MM.1S (cell line): ENCODE measurements at regions not wholly inside any gene's neighbourhood (a gene's known extent, or its start where the extent isn't known, plus 50 kb on each side); places are given as distances from the start of the nearest gene placed in this dataset.

ENCODE experiments used
- DNase-seq: peaks from one replicate; pipeline ENCODE4 v3.0.0-alpha.2; 2015
- H2AFZ ChIP-seq: fragments of 300-600 bp; sonication (generic); 2 replicates; pipeline ENCODE4 v1.6.0; 2016; ENCODE audit warnings: antibody characterized with exemption, low read length
- H3F3A ChIP-seq: fragments of 300-600 bp; sonication (generic); 2 replicates; pipeline ENCODE4 v1.6.1; 2016; ENCODE audit warnings: mild to moderate bottlenecking, antibody characterized with exemption, low read length, moderate library complexity, mixed read lengths; ENCODE audit not compliant: insufficient read depth
- H3K27ac ChIP-seq: fragments of 300-600 bp; sonication (generic); 2 replicates; pipeline ENCODE4 v1.5.1; 2016; ENCODE audit warnings: mild to moderate bottlenecking, low read length
- H3K27me3 ChIP-seq: fragments of 300-600 bp; sonication (generic); replicated peaks from 2 replicates; pipeline ENCODE4 v1.6.0; 2016; ENCODE audit warnings: low read length; ENCODE audit not compliant: insufficient read depth
- H3K36me3 ChIP-seq: fragments of 300-600 bp; sonication (generic); replicated peaks from 2 replicates; pipeline ENCODE4 v1.6.1; 2016; ENCODE audit warnings: mild to moderate bottlenecking, low read length, mixed read lengths; ENCODE audit not compliant: insufficient read depth
- H3K4me1 ChIP-seq: fragments of 300-600 bp; sonication (generic); 2 replicates; pipeline ENCODE4 v1.6.1; 2016; ENCODE audit warnings: low read length, mixed read lengths
- H3K4me2 ChIP-seq: fragments of 300-600 bp; sonication (generic); 2 replicates; pipeline ENCODE4 v1.6.0; 2016; ENCODE audit warnings: low read depth, low read length
- H3K4me3 ChIP-seq: fragments of 300-600 bp; sonication (generic); 2 replicates; pipeline ENCODE4 v1.5.1; 2016; ENCODE audit warnings: low read length, mixed read lengths
- H3K79me2 ChIP-seq: fragments of 300-600 bp; sonication (generic); 2 replicates; pipeline ENCODE4 v1.6.1; 2016; ENCODE audit warnings: mixed run types, low read length, mixed read lengths
- H3K9ac ChIP-seq: fragments of 300-600 bp; sonication (generic); 2 replicates; pipeline ENCODE4 v1.6.1; 2016; ENCODE audit warnings: low read length, mixed read lengths
- H3K9me2 ChIP-seq: fragments of 300-600 bp; sonication (generic); replicated peaks from 2 replicates; pipeline ENCODE4 v1.6.1; 2016; ENCODE audit warnings: mild to moderate bottlenecking, low read length, mixed read lengths; ENCODE audit not compliant: insufficient read depth
- H3K9me3 ChIP-seq: fragments of 300-600 bp; sonication (generic); replicated peaks from 2 replicates; pipeline ENCODE4 v1.6.1; 2016; ENCODE audit warnings: mild to moderate bottlenecking, low read length, mixed read lengths; ENCODE audit not compliant: insufficient read depth
- H4K20me1 ChIP-seq: fragments of 300-600 bp; sonication (generic); 2 replicates; pipeline ENCODE4 v1.6.1; 2016; ENCODE audit warnings: mild to moderate bottlenecking, low read length, moderate library complexity, mixed read lengths; ENCODE audit not compliant: insufficient read depth
- CTCF ChIP-seq: fragments of 300-600 bp; sonication (generic); IDR thresholded peaks from 2 replicates; pipeline ENCODE4 v1.5.1; 2016; ENCODE audit warnings: antibody characterized with exemption, low read length, mixed read lengths
- EZH2 ChIP-seq: fragments of 300-600 bp; sonication (generic); optimal IDR thresholded peaks from 2 replicates; pipeline ENCODE3; 2017; ENCODE audit warnings: low read depth, mild to moderate bottlenecking, antibody characterized with exemption, low read length, mixed read lengths
- EZH2phosphoT487 ChIP-seq: fragments of 300-600 bp; sonication (generic); IDR thresholded peaks from 2 replicates; pipeline ENCODE4 v1.6.1; 2018; ENCODE audit warnings: antibody characterized with exemption, low read length

- Histone ChIP-seq H3K9me3 (no peaks in the 10 kb centered on the region), H3K4me3 (no peak overlapping the region), H3K9me2 (no peaks in the 10 kb centered on the region), H3K4me1 (peaks cover 10% of the 10 kb centered on the region), H4K20me1 (no peaks in the 10 kb centered on the region), H3F3A (no peaks in the 10 kb centered on the region; the same call in 1 of the 2 replicates), H3K79me2 (no peaks in the 10 kb centered on the region), H3K9ac (no peak overlapping the region), H2AFZ (no peak overlapping the region), H3K36me3 (no peaks in the 10 kb centered on the region), H3K4me2 (no peak overlapping the region), H3K27ac (no peak overlapping the region), H3K27me3 (no peaks in the 10 kb centered on the region)
- TF ChIP-seq EZH2phosphoT487, result no peak
- TF ChIP-seq CTCF, result no peak
- TF ChIP-seq EZH2, result no peak
- DNase-seq, result no peak
These were observed 305.7 kb upstream of the FAM98A start for GRCh38 chr2:33904801-33905200.

DNA sequence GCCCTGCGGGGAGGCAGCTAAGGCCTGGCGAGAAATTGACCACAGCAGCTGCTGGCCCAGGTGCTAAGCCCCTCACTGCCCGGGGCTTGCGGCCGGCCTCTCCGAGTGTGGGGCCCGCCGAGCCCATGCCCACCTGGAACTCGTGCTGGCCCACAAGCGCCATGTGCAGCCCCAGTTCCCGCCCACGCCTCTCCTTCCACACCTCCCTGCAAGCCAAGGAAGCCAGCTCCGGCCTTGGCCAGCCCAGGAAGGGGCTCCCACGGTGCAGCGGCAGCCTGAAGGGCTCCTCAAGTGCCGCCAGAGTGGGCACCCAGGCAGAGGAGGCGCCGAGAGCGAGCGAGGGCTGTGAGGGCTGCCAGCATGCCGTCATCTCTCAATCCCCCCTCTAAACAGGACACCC, 304.6 kb upstream of the FAM98A start:
- no peaks in the 10 kb centered on the region for H3K9me3 ChIP-seq
- no peak overlapping the region for H3K4me2 ChIP-seq
- no peak for DNase-seq
- no peaks in the 10 kb centered on the region for H3K36me3 ChIP-seq
- H3K9me2 ChIP-seq, result no peaks in the 10 kb centered on the region
- H3K4me3 ChIP-seq, result no peak overlapping the region
- H3F3A ChIP-seq, result no peaks in the 10 kb centered on the region; the same call in 1 of the 2 replicates
- TF ChIP-seq EZH2, result no peak
- no peak for TF ChIP-seq EZH2phosphoT487
- TF ChIP-seq CTCF, result no peak
- H3K27ac ChIP-seq, result no peak overlapping the region
- no peaks in the 10 kb centered on the region for H3K27me3 ChIP-seq
- H3K4me1 ChIP-seq, result peaks cover 10% of the 10 kb centered on the region
- no peak overlapping the region for H3K9ac ChIP-seq
- no peaks in the 10 kb centered on the region for H3K79me2 ChIP-seq
- H4K20me1 ChIP-seq, result no peaks in the 10 kb centered on the region
- no peak overlapping the region for H2AFZ ChIP-seq

GRCh38 chr2:33903215-33903614, 304.1 kb upstream of the FAM98A start:
- H3K27me3 ChIP-seq, result no peaks in the 10 kb centered on the region
- H3K27ac ChIP-seq, result no peak overlapping the region
- no peak overlapping the region for H3K4me2 ChIP-seq
- H3K9ac ChIP-seq, result no peak overlapping the region
- no peaks in the 10 kb centered on the region for H3K9me3 ChIP-seq
- H3K9me2 ChIP-seq, result no peaks in the 10 kb centered on the region
- H3K4me1 ChIP-seq, result peaks cover 15% of the 10 kb centered on the region
- no peak for DNase-seq
- no peaks in the 10 kb centered on the region for H4K20me1 ChIP-seq
- no peak overlapping the region for H2AFZ ChIP-seq
- no peak overlapping the region for H3K4me3 ChIP-seq
- TF ChIP-seq CTCF (no peak), EZH2phosphoT487 (no peak), EZH2 (no peak)
- H3K79me2 ChIP-seq, result no peaks in the 10 kb centered on the region
- H3K36me3 ChIP-seq, result no peaks in the 10 kb centered on the region
- peaks cover 3% of the 10 kb centered on the region for H3F3A ChIP-seq
